HG03064 (cell line): ENCODE measurements at regions not wholly inside any gene's neighbourhood (a gene's known extent, or its start where the extent isn't known, plus 50 kb on each side); places are given as distances from the start of the nearest gene placed in this dataset.

ENCODE experiments used
- ATAC-seq: cut with Tn5 transposase; IDR thresholded peaks from one replicate; pipeline ENCODE4 v1.9.1; 2021; ENCODE audit warnings: low read depth; ENCODE audit not compliant: unreplicated experiment

DNA sequence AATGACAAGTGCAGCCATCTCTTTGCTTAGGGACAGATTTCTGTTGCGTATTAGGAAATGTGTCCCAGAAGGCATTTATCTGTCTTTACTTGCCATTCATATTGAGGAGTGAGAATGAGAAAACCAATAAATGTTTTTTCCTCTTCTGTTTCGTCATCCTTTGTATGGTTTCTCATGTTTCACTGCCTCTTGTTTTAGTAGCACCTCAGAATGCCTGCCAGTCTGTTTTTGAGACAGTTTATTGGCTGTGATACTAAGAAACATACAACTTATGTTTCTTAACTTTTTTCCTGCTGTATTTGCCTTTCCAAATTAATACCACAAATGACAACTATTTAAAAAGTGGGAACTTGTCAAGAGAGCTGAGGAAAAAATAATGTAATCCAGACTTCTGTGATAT is 390.2 kb upstream of the GOLIM4 start:
- ATAC-seq = no peak

- ATAC-seq = no peak
Measured at GRCh38 chr3:168476360-168476980, 380.7 kb upstream of the GOLIM4 start.

- no peak for ATAC-seq
Measured at GRCh38 chr3:168475704-168476103, 380.0 kb upstream of the GOLIM4 start.

- ATAC-seq = no peak
Measured at GRCh38 chr3:168473334-168473890, 377.7 kb upstream of the GOLIM4 start.

DNA sequence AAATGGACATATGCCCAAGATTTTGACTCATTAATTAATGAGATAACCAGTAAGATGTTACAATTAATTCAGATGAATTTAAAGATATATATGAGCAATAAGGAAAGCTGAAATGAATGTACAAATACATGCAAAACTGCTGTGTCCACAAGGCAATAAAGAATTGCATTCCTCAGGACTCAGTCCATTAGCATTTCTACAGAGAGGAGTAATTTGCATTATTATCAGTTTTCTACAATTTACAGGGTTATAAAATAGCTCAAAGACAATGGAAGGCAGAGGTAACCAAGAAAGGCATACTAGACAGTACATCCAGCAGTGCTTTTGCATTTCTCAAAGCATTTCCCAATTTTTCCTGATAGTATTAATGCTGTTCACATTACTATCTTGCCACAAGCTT is 377.1 kb upstream of the GOLIM4 start:
- no peak for ATAC-seq

GRCh38 chr3:168470380-168470779 is 374.7 kb upstream of the GOLIM4 start:
- ATAC-seq = no peak

DNA sequence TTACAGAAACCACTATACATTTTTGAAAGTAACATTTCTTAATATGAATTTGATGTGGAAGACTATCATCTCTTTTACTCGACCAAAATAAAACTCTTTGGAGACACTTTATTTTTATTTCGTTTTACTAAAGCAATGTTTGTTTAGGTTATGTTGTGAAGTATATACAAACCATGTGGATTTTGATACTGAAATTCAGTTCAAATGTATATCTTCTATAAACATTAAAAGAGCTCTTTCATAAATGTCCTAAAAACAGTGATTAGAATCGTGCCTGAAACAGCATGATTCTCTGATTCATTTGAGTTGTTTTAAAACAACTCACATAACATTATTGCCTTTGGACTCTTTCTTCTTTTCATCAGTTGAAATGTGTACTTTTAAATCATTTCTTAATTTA is 373.7 kb upstream of the GOLIM4 start:
- no peak for ATAC-seq

DNA sequence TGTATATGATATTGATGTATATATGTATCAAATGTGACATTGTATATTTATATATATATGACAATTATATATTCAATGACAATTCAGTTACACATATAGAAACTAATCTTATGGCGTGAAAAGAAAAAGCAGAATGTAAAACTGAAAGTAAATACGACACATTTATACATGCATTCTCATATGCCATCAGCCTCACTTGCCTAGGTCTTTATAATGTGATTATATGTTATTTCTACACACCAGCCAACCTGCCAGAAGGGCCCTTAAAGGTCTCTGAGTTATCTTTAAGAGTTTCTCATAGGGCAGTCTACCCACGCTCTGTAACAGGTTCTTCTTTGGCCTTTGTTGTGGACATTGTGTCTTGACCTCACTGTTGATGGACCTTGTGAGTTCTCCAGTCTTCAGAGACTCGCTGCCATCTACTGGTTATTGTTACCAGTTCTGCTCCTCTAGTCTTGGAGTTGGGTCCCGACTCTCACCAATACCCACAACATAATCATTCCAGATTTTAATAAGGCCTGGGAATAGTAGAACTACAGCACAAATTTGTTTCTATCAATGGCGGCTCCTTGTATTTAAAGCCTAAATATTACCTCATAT is 371.5 kb upstream of the GOLIM4 start:
- peak; percentile 70 for ATAC-seq

DNA sequence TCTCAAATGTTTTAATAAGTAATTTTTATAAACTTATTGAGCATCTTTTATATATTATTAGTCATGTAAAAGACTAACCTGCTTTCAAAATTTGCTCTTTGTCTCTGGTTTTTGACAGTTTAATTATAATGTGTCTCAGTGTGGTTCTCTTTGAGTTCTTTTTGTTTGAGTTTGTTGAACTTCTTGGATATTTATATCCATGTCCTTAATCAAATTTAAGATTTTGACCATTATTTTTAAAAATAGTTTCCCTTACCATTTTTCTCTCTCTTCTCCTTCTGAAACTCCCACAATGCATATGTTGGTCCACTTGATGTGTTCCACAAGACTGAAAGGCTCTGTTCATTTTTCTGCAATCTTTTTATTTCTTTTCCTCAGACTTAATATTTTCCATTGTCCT is 366.1 kb upstream of the GOLIM4 start:
- ATAC-seq = no peak

GRCh38 chr3:168459226-168459784 is 363.6 kb upstream of the GOLIM4 start:
- no peak for ATAC-seq

GRCh38 chr3:168457954-168458539 is 362.3 kb upstream of the GOLIM4 start:
- no peak for ATAC-seq

GRCh38 chr3:168455814-168456213 is 360.1 kb upstream of the GOLIM4 start:
- no peak for ATAC-seq

DNA sequence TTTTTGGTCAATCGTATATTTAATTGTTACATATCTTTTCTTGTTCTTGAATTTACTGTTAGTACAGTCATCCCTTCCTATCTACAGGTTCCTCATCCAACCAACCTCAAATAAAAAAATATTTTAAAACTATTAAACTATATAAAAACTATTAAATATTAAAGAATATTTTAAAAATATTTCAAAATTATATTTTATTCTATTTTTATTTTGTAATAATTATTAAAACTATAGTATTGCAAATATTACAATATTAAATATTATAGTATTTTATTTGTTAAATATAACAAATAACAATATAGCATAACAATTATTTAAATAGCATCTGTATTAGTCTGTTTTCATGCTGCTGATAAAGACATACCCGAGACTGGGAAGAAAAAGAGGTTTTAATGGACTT is 357.9 kb upstream of the GOLIM4 start:
- no peak for ATAC-seq

- ATAC-seq = no peak
Measured at GRCh38 chr3:168443965-168444364, 348.2 kb upstream of the GOLIM4 start.

DNA sequence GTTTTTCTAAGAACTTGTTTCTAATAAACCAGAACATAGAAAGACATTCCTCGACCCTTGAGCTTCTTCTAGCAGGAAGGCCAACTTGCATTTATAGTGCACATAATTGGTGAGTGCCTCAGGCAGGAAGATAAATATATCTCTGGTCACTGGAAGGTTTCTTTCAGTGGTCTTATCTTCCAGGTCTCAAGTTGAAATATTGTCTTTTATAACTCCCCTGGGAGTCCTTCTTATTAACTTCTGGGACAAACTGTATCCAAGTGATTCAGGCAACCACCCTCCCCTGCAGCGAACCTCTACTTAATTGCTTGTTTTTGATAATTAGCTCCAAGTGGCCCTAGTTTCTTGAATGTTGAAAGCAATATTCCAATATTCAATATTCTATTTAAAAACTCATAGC is 346.8 kb upstream of the GOLIM4 start:
- ATAC-seq = no peak

- no peak for ATAC-seq
Measured at GRCh38 chr3:168436245-168436724, 340.6 kb upstream of the GOLIM4 start.

GRCh38 chr3:168431491-168431890 is 335.8 kb upstream of the GOLIM4 start:
- no peak for ATAC-seq

GRCh38 chr3:168427835-168428475 is 332.2 kb upstream of the GOLIM4 start:
- ATAC-seq = no peak

DNA sequence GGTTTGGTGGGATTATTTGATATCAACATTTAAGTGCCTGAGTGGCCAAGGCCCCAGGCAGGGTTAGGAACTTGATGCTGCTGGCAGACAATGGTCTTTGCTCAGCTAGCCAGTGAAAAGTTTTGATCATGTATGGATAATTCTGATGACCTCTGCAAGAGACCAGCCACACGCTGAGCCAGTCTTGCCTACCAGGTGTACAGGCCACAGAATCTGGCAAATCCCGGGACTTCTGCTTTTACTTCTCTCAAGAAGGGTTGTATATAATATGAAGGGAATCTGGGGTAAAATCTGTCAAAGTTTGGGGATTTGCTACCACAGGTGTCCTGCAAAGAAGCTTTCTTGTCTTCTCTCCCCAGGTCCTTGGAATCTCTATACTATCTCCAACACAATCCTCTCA is 331.4 kb upstream of the GOLIM4 start:
- no peak for ATAC-seq

DNA sequence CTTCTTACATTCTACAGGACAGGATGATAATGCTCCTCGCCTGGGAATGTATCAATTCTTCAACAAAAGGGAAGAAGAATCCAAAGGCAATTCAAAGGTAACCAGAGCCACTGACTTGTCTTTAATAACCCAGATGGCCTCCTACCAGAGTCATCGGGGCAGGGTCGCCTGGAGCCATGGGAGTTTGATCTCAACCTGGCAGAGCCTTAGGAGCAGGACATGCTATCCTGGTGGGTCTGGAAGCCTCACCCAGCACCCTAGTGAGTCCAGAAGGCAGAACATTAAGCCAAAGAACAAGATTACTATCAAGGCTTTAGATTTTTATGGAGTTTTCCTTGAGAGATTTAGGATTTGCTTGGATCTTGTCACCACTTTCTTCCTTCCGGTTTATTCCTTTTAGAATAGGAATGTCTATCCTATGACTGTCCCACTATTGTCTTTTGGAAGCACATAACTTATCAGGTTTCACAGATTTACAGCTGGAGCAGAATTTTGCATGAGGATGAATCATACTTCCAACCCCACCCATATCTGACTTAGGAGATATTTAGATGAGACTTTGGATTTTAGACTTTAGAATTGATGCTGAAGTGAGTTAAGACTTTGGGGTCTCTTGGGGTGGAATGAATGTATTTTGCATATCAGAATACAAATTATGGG is 330.3 kb upstream of the GOLIM4 start:
- no peak for ATAC-seq
